H9 (cell line): ENCODE measurements at regions not wholly inside any gene's neighbourhood (a gene's known extent, or its start where the extent isn't known, plus 50 kb on each side); places are given as distances from the start of the nearest gene placed in this dataset.
"Not testable (repeated sequence)": the region's sequence is repeated elsewhere in the genome, so short reads cannot be mapped to it uniquely, and the experiment has no call there.

Experiments used
- DNase-seq: peaks from one replicate; pipeline ENCODE4 v3.0.0-alpha.2; 2017
- H2AFZ ChIP-seq: one replicate; pipeline ENCODE4 v1.6.1; 2013; ENCODE audit warnings: mild to moderate bottlenecking, low read length, control low read depth, moderate library complexity
- H2AK5ac ChIP-seq: 2 replicates; pipeline ENCODE4 v1.6.1; 2013; ENCODE audit warnings: low read length, control low read depth, mixed read lengths; ENCODE audit not compliant: insufficient read length
- H2BK120ac ChIP-seq: one replicate; pipeline ENCODE4 v1.6.1; 2013; ENCODE audit warnings: low read depth, mild to moderate bottlenecking, low read length, control low read depth, inconsistent platforms; ENCODE audit not compliant: poor library complexity, severe bottlenecking
- H2BK12ac ChIP-seq: 2 replicates; pipeline ENCODE4 v1.6.1; 2013; ENCODE audit warnings: low read length, control low read depth, mixed read lengths, low read depth; ENCODE audit not compliant: insufficient read length
- H2BK15ac ChIP-seq: 2 replicates; pipeline ENCODE4 v1.6.1; 2013; ENCODE audit warnings: low read depth, low read length, control low read depth
- H2BK20ac ChIP-seq: one replicate; pipeline ENCODE4 v1.6.1; 2013; ENCODE audit warnings: low read depth, mild to moderate bottlenecking, low read length, control low read depth, inconsistent platforms; ENCODE audit not compliant: poor library complexity, severe bottlenecking
- H2BK5ac ChIP-seq: 2 replicates; pipeline ENCODE4 v1.6.1; 2013; ENCODE audit warnings: low read length, control low read depth, mixed read lengths; ENCODE audit not compliant: insufficient read length
- H3K14ac ChIP-seq: 2 replicates; pipeline ENCODE4 v1.6.1; 2013; ENCODE audit warnings: low read length, control low read depth; ENCODE audit not compliant: insufficient read depth
- H3K18ac ChIP-seq: 2 replicates; pipeline ENCODE4 v1.6.1; 2013; ENCODE audit warnings: low read depth, mild to moderate bottlenecking, mixed read lengths, low read length, control low read depth; ENCODE audit not compliant: insufficient read length
- H3K23ac ChIP-seq: 2 replicates; pipeline ENCODE4 v1.6.1; 2013; ENCODE audit warnings: low read length, control low read depth, mixed read lengths, low read depth; ENCODE audit not compliant: insufficient read length
- H3K23me2 ChIP-seq: 2 replicates; pipeline ENCODE4 v1.6.1; 2013; ENCODE audit warnings: low read depth, mild to moderate bottlenecking, mixed read lengths, low read length, control low read depth; ENCODE audit not compliant: insufficient read length, poor library complexity, severe bottlenecking
- H3K27ac ChIP-seq: 2 replicates; pipeline ENCODE4 v1.5.1; 2013; ENCODE audit warnings: low read length, control low read depth, mixed read lengths, low read depth; ENCODE audit not compliant: insufficient read length
- H3K27me3 ChIP-seq: 2 replicates; pipeline ENCODE4 v1.6.1; 2013; ENCODE audit warnings: low read length, control low read depth, inconsistent platforms; ENCODE audit not compliant: insufficient read depth
- H3K4ac ChIP-seq: 2 replicates; pipeline ENCODE4 v1.6.1; 2013; ENCODE audit warnings: low read depth, mild to moderate bottlenecking, control low read depth, inconsistent platforms, low read length, moderate library complexity
- H3K4me1 ChIP-seq: 2 replicates; pipeline ENCODE4 v1.6.1; 2013; ENCODE audit warnings: low read length, control low read depth, inconsistent platforms; ENCODE audit not compliant: insufficient read depth
- H3K4me2 ChIP-seq: 2 replicates; pipeline ENCODE4 v1.6.1; 2013; ENCODE audit warnings: low read length, control low read depth, mixed read lengths; ENCODE audit not compliant: insufficient read length, insufficient read depth
- H3K56ac ChIP-seq: 2 replicates; pipeline ENCODE4 v1.6.1; 2013; ENCODE audit warnings: low read depth, mild to moderate bottlenecking, mixed read lengths, low read length, control low read depth; ENCODE audit not compliant: insufficient read length
- H3K79me1 ChIP-seq: 2 replicates; pipeline ENCODE4 v1.6.1; 2013; ENCODE audit warnings: low read depth, mild to moderate bottlenecking, moderate library complexity, low read length, control low read depth, inconsistent platforms; ENCODE audit not compliant: insufficient read depth, poor library complexity, severe bottlenecking
- H3K79me2 ChIP-seq: 2 replicates; pipeline ENCODE4 v1.6.1; 2013; ENCODE audit warnings: low read length, control low read depth, inconsistent platforms; ENCODE audit not compliant: insufficient read depth
- H3K9ac ChIP-seq: 2 replicates; pipeline ENCODE4 v1.6.1; 2013; ENCODE audit warnings: low read length, control low read depth, mixed read lengths; ENCODE audit not compliant: insufficient read length; ENCODE audit errors: extremely low read depth
- H3K9me3 ChIP-seq: one replicate; pipeline ENCODE4 v1.6.1; 2013; ENCODE audit warnings: low read depth, low read length, inconsistent platforms; ENCODE audit not compliant: control insufficient read depth
- H3T11ph ChIP-seq: one replicate; pipeline ENCODE4 v1.6.1; 2013; ENCODE audit warnings: mild to moderate bottlenecking, low read length, control low read depth, inconsistent platforms
- H4K20me1 ChIP-seq: one replicate; pipeline ENCODE4 v1.6.1; 2013; ENCODE audit not compliant: control insufficient read depth, insufficient read length, insufficient read depth
- H4K5ac ChIP-seq: 2 replicates; pipeline ENCODE4 v1.6.1; 2013; ENCODE audit warnings: low read depth, mild to moderate bottlenecking, mixed read lengths, low read length, control low read depth; ENCODE audit not compliant: insufficient read length
- H4K8ac ChIP-seq: replicated peaks from 2 replicates; pipeline ENCODE4 v1.6.1; 2013; ENCODE audit warnings: low read length, control low read depth, mixed read lengths, low read depth; ENCODE audit not compliant: insufficient read length
- H4K91ac ChIP-seq: 2 replicates; pipeline ENCODE4 v1.6.1; 2013; ENCODE audit warnings: low read depth, mild to moderate bottlenecking, moderate library complexity, mixed read lengths, low read length, control low read depth; ENCODE audit not compliant: insufficient read length
- H3K27ac Mint-ChIP-seq, 3 experiments: 2 replicates in 2 of 3; 3 replicates in 1 of 3; pipeline ENCODE4 v1.8.0; 2020 to 2021; ENCODE audit warnings: mixed read lengths in 3 of 3, mild to moderate bottlenecking in 1 of 3, moderate library complexity in 1 of 3
- H3K27me3 Mint-ChIP-seq: 2 replicates; pipeline ENCODE4 v1.8.0; 2021; ENCODE audit warnings: low read depth, mild to moderate bottlenecking, moderate library complexity, mixed read lengths
- H3K36me3 Mint-ChIP-seq, 3 experiments: 2 replicates in 2 of 3; 3 replicates in 1 of 3; pipeline ENCODE4 v1.8.0; 2020 to 2021; ENCODE audit warnings: low read depth in 3 of 3, mixed read lengths in 3 of 3; ENCODE audit not compliant: insufficient read depth in 1 of 3
- H3K4me1 Mint-ChIP-seq, 2 experiments: 2 replicates each; pipeline ENCODE4 v1.8.0; 2020; ENCODE audit warnings: mixed read lengths in 2 of 2
- H3K4me3 Mint-ChIP-seq, 2 experiments: 2 replicates in 1 of 2; 3 replicates in 1 of 2; pipeline ENCODE4 v1.8.0; 2020 to 2021; ENCODE audit warnings: mild to moderate bottlenecking in 2 of 2, mixed read lengths in 2 of 2, moderate library complexity in 1 of 2
- H3K9me3 Mint-ChIP-seq, 2 experiments: 2 replicates in 1 of 2; 3 replicates in 1 of 2; pipeline ENCODE4 v1.8.0; 2020; ENCODE audit warnings: mild to moderate bottlenecking in 2 of 2, mixed read lengths in 2 of 2, moderate library complexity in 1 of 2
- WGBS: extraction: QIAGEN DNeasy Blood & Tissue Kit; methylation state at CpG from one replicate; pipeline ENCODE4 v1.1.7; 2013; ENCODE audit warnings: missing lambda C conversion rate, low lambda C conversion rate, mixed read lengths; ENCODE audit not compliant: insufficient read length; ENCODE audit errors: extremely low coverage; 5-methylcytosine and 5-hydroxymethylcytosine counted together
- TF ChIP-seq, protein P1 (sequence below): fragments of 200-600 bp; sonication (generic); conservative IDR thresholded peaks from 3 replicates; pipeline ENCODE4 v1.8.0; 2021; ENCODE audit warnings: antibody characterized with exemption, mild to moderate bottlenecking

DNA sequence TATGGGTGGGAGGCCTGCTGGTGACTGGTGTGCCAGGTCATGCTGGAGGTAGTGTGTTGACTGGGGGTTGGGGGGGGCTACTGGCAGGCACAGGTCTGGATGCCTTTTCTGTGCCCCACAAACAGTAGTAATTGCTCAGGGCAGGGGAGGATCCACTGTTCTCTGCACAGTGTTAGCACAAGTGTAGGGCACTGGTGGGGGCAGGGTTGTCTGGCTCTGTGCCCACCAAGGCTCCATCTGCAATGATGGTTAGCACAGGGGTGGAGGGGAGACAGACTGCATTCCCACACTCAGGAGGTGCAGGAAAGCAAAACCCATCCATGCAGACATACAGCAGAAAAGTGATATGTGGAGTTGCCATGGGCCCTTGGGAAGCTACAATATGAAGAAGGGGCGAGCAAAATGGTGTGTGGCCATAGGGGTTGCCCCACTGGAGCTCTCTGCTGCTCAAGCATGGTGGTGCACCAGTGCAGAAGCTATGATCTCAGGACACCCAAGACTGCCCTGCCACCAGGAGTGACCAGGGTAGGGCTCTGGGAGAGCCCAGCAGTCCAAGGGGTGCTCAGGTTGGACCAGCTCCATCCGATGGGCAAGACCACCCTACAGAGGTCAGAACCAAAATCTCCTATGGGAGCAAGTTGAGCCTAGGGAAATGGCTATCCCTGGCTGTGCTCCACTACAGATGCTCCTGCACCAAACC lies 122.2 kb upstream of the KCTD3 start:
- 0 out of 2 replicates have a peak overlapping the region, but pooled peaks have one; percentile 8 for H3K14ac ChIP-seq
- Mint-ChIP-seq H3K27me3 (no peaks in the 10 kb centered on the region), H3K9me3 (peaks cover under 1 to 5% of the 10 kb centered on the region in 2 experiments; a peak in 3 of 5 replicates), H3K4me3 (no peak overlapping the region), H3K27ac (peak overlapping the region in 1 of 3 experiments; percentile 74; a peak in 1 of 7 replicates), H3K4me1 (no peaks in the 10 kb centered on the region), H3K36me3 (peaks cover 0 to under 1% (median 0%) of the 10 kb centered on the region in 3 experiments; a peak in 2 of 7 replicates)
- H3K9ac ChIP-seq = no peak overlapping the region
- H3K4ac ChIP-seq = no peak overlapping the region
- no peak overlapping the region for H3T11ph ChIP-seq
- no peak overlapping the region for H2BK20ac ChIP-seq
- H3K4me2 ChIP-seq = no peak overlapping the region
- H3K9me3 ChIP-seq = no peaks in the 10 kb centered on the region
- no peak overlapping the region for H2BK120ac ChIP-seq
- TF ChIP-seq, protein P1, sequence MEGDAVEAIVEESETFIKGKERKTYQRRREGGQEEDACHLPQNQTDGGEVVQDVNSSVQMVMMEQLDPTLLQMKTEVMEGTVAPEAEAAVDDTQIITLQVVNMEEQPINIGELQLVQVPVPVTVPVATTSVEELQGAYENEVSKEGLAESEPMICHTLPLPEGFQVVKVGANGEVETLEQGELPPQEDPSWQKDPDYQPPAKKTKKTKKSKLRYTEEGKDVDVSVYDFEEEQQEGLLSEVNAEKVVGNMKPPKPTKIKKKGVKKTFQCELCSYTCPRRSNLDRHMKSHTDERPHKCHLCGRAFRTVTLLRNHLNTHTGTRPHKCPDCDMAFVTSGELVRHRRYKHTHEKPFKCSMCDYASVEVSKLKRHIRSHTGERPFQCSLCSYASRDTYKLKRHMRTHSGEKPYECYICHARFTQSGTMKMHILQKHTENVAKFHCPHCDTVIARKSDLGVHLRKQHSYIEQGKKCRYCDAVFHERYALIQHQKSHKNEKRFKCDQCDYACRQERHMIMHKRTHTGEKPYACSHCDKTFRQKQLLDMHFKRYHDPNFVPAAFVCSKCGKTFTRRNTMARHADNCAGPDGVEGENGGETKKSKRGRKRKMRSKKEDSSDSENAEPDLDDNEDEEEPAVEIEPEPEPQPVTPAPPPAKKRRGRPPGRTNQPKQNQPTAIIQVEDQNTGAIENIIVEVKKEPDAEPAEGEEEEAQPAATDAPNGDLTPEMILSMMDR = no peak
- no peaks in the 10 kb centered on the region for H3K79me2 ChIP-seq
- H2BK15ac ChIP-seq = no peak overlapping the region
- H3K23me2 ChIP-seq = no peaks in the 10 kb centered on the region
- no peak overlapping the region for H3K27ac ChIP-seq
- no peaks in the 10 kb centered on the region for H3K4me1 ChIP-seq
- H2BK5ac ChIP-seq = no peak overlapping the region
- no peak overlapping the region for H4K8ac ChIP-seq
- H3K18ac ChIP-seq = no peak overlapping the region
- H2AFZ ChIP-seq = no peak overlapping the region
- no peaks in the 10 kb centered on the region for H3K79me1 ChIP-seq
- no peak overlapping the region for H3K23ac ChIP-seq
- no peaks in the 10 kb centered on the region for H4K20me1 ChIP-seq
- H3K56ac ChIP-seq = no peak overlapping the region
- no peak overlapping the region for H4K91ac ChIP-seq
- H4K5ac ChIP-seq = no peak overlapping the region
- no peak overlapping the region for H2BK12ac ChIP-seq
- WGBS = no CpG with 5 or more reads among the region's 2 CpGs
- H3K27me3 ChIP-seq = no peaks in the 10 kb centered on the region
- DNase-seq = no peak
- no peak overlapping the region for H2AK5ac ChIP-seq

- H4K5ac ChIP-seq, H4K20me1 ChIP-seq, H2BK120ac ChIP-seq, H3K27me3 ChIP-seq, H2BK20ac ChIP-seq, H3K18ac ChIP-seq, H3K36me3 Mint-ChIP-seq, H3K56ac ChIP-seq, H3K9ac ChIP-seq, H3K23ac ChIP-seq, H2BK12ac ChIP-seq, H3K9me3 Mint-ChIP-seq, H2AFZ ChIP-seq, H3K79me2 ChIP-seq, H3K4me1 ChIP-seq, H2BK15ac ChIP-seq, DNase-seq, H3T11ph ChIP-seq, H3K27me3 Mint-ChIP-seq, H3K79me1 ChIP-seq, H3K27ac ChIP-seq, H3K4ac ChIP-seq, H4K91ac ChIP-seq, H3K4me1 Mint-ChIP-seq, H3K14ac ChIP-seq, H3K4me3 Mint-ChIP-seq, H2AK5ac ChIP-seq, H3K23me2 ChIP-seq, H2BK5ac ChIP-seq, H4K8ac ChIP-seq, H3K9me3 ChIP-seq, H3K4me2 ChIP-seq: not testable (repeated sequence)
- WGBS = no CpG with 5 or more reads among the region's 6 CpGs
- 0 out of 7 replicates have a peak overlapping the region, but pooled peaks of 1 of the 3 experiments have one; percentile 11 for H3K27ac Mint-ChIP-seq
Observed at GRCh38 chr1:215448014-215448413, 119.1 kb upstream of the KCTD3 start.
